SK-N-SH treated with all-trans-retinoic acid at 6 μM for 48 hours (cell line): ENCODE measurements at regions not wholly inside any gene's neighbourhood (a gene's known extent, or its start where the extent isn't known, plus 50 kb on each side); places are given as distances from the start of the nearest gene placed in this dataset.

Experiments used
- BACH2 ChIP-seq: fragments of 250-450 bp; sonication (Bioruptor Pico); IDR thresholded peaks from 2 replicates; pipeline ENCODE4 v1.9.0; 2021; ENCODE audit warnings: mild to moderate bottlenecking, borderline replicate concordance
- ISL1 ChIP-seq: fragments of 250-450 bp; sonication (Bioruptor Pico); IDR thresholded peaks from 2 replicates; pipeline ENCODE4 v2.1.2; 2022; ENCODE audit warnings: mild to moderate bottlenecking, moderate library complexity
- PATZ1 ChIP-seq: fragments of 250-450 bp; sonication (Bioruptor Pico); IDR thresholded peaks from 2 replicates; pipeline ENCODE4 v1.8.0; 2020; ENCODE audit warnings: mild to moderate bottlenecking, moderate library complexity, borderline replicate concordance
- PPARA ChIP-seq: fragments of 250-450 bp; sonication (Bioruptor Pico); IDR thresholded peaks from 2 replicates; pipeline ENCODE4 v1.5.0; 2020; ENCODE audit warnings: mild to moderate bottlenecking, borderline replicate concordance
- TCF4 ChIP-seq: fragments of 250-450 bp; sonication (Bioruptor Pico); IDR thresholded peaks from 2 replicates; pipeline ENCODE4 v1.8.0; 2021; ENCODE audit warnings: mild to moderate bottlenecking, moderate library complexity, borderline replicate concordance
- TOX ChIP-seq: fragments of 250-450 bp; sonication (Bioruptor Pico); IDR thresholded peaks from 2 replicates; pipeline ENCODE4 v1.8.0; 2021; ENCODE audit warnings: mild to moderate bottlenecking, moderate library complexity, borderline replicate concordance
- ZFP3 ChIP-seq: fragments of 250-450 bp; sonication (Bioruptor Pico); IDR thresholded peaks from 2 replicates; pipeline ENCODE4 v1.5.0; 2020; ENCODE audit warnings: mild to moderate bottlenecking, moderate library complexity
- ZFP30 ChIP-seq: fragments of 450-650 bp; formaldehyde crosslinking; IDR thresholded peaks from 2 replicates; pipeline ENCODE4 v1.5.0; 2022; ENCODE audit warnings: mild to moderate bottlenecking, moderate library complexity
- ZNF70 ChIP-seq: fragments of 450-650 bp; formaldehyde crosslinking; IDR thresholded peaks from 2 replicates; pipeline ENCODE4 v1.5.0; 2020; ENCODE audit warnings: mild to moderate bottlenecking, moderate library complexity
- TF ChIP-seq, protein P1 (sequence below): fragments of 250-450 bp; sonication (Bioruptor Pico); IDR thresholded peaks from 2 replicates; pipeline ENCODE4 v1.5.1; 2020; ENCODE audit warnings: low read depth, mild to moderate bottlenecking, moderate library complexity

DNA sequence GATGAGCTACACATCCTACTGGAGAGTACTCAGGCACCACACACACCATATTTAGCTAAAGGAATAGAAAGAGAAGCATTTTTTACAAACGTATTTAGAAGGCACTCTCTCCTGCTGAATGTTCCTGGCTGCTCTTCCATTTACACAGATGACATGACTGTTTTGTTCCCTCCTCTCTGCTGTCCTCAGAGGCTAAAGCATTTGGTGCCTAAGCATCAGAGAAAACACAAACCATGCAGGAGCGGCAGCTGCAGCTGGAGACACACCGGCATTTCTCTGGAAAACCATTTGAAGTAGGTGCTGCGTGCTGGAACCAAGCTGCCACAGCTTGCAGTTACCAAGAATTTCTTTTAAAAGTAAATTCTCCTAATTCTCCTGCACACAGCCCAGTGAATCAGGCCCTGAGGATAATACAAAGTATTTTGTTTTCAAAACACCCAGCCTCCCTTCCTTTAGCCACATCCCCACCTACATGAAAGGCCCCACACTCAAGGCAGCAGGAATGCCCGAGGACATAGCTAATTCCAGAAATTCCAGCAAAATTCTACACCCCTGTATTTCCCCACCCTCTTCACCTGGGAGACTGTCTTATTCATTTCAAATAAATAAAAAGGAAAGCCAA, 488.9 kb upstream of the SOX11 start:
- no peak for TF ChIP-seq TOX (CRISPR knock-in tag)
- no peak for TF ChIP-seq ISL1 (CRISPR knock-in tag)
- no peak for TF ChIP-seq ZFP30
- no peak for TF ChIP-seq ZNF70
- no peak for TF ChIP-seq PATZ1 (CRISPR knock-in tag)
- TF ChIP-seq PPARA (CRISPR knock-in tag): no peak
- TF ChIP-seq TCF4: no peak
- TF ChIP-seq ZFP3: no peak
- TF ChIP-seq, protein P1, sequence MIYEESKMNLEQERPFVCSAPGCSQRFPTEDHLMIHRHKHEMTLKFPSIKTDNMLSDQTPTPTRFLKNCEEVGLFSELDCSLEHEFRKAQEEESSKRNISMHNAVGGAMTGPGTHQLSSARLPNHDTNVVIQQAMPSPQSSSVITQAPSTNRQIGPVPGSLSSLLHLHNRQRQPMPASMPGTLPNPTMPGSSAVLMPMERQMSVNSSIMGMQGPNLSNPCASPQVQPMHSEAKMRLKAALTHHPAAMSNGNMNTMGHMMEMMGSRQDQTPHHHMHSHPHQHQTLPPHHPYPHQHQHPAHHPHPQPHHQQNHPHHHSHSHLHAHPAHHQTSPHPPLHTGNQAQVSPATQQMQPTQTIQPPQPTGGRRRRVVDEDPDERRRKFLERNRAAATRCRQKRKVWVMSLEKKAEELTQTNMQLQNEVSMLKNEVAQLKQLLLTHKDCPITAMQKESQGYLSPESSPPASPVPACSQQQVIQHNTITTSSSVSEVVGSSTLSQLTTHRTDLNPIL (CRISPR knock-in tag): no peak
- TF ChIP-seq BACH2: no peak
